Mucosa of gallbladder (tissue), 1 donor: ENCODE measurements at regions not wholly inside any gene's neighbourhood (a gene's known extent, or its start where the extent isn't known, plus 50 kb on each side); places are given as distances from the start of the nearest gene placed in this dataset.

Source experiments
- DNase-seq: peaks from one replicate; pipeline ENCODE4 v3.0.0-alpha.2; 2020; ENCODE audit warnings: low spot score
- donor health status: DM: no; HTN: no; CAD: no.

- no peak for DNase-seq
These were observed 170.0 kb upstream of the PPARGC1A start for GRCh38 chr4:24059839-24060238.

GRCh38 chr4:24057915-24058559 is 168.2 kb upstream of the PPARGC1A start:
- DNase-seq: no peak

GRCh38 chr4:24056289-24056688 is 166.4 kb upstream of the PPARGC1A start:
- DNase-seq: no peak

- DNase-seq: peak; percentile 37
These were observed 165.8 kb upstream of the PPARGC1A start for GRCh38 chr4:24055623-24056022.

GRCh38 chr4:24054910-24055309 is 165.1 kb upstream of the PPARGC1A start:
- DNase-seq: no peak

- no peak for DNase-seq
These were observed 164.1 kb upstream of the PPARGC1A start for GRCh38 chr4:24053934-24054333.

- no peak for DNase-seq
These were observed 155.1 kb upstream of the PPARGC1A start for GRCh38 chr4:24044610-24045589.

GRCh38 chr4:24042094-24042493 is 152.2 kb upstream of the PPARGC1A start:
- DNase-seq: no peak

GRCh38 chr4:24040811-24041210 is 151.0 kb upstream of the PPARGC1A start:
- DNase-seq: no peak

- no peak for DNase-seq
These were observed 143.8 kb upstream of the PPARGC1A start for GRCh38 chr4:24033626-24034025.

GRCh38 chr4:24032371-24032989 is 142.6 kb upstream of the PPARGC1A start:
- DNase-seq: no peak

- no peak for DNase-seq
These were observed 136.7 kb upstream of the PPARGC1A start for GRCh38 chr4:24026596-24026995.

GRCh38 chr4:24024605-24025004 is 134.8 kb upstream of the PPARGC1A start:
- no peak for DNase-seq

- no peak for DNase-seq
These were observed 134.3 kb upstream of the PPARGC1A start for GRCh38 chr4:24024157-24024556.

GRCh38 chr4:24015782-24016181 is 125.9 kb upstream of the PPARGC1A start:
- DNase-seq: no peak

GRCh38 chr4:24013668-24014422 is 124.0 kb upstream of the PPARGC1A start:
- no peak for DNase-seq

- DNase-seq: no peak
These were observed 121.1 kb upstream of the PPARGC1A start for GRCh38 chr4:24010994-24011393.

- DNase-seq: no peak
These were observed 120.7 kb upstream of the PPARGC1A start for GRCh38 chr4:24010573-24010972.

GRCh38 chr4:24007860-24008261 is 118.0 kb upstream of the PPARGC1A start:
- peak; percentile 29 for DNase-seq

GRCh38 chr4:24006269-24006668 is 116.4 kb upstream of the PPARGC1A start:
- DNase-seq: no peak

GRCh38 chr4:24003926-24004325 is 114.1 kb upstream of the PPARGC1A start:
- no peak for DNase-seq

- DNase-seq: no peak
These were observed 113.6 kb upstream of the PPARGC1A start for GRCh38 chr4:24003496-24003895.
